SU-DHL-6 (cell line): ENCODE measurements at regions not wholly inside any gene's neighbourhood (a gene's known extent, or its start where the extent isn't known, plus 50 kb on each side); places are given as distances from the start of the nearest gene placed in this dataset.

ENCODE experiments used
- H2AFZ ChIP-seq: fragments of 200-600 bp; sonication (generic); 2 replicates; pipeline ENCODE4 v1.6.1; 2014; ENCODE audit warnings: low read depth, mild to moderate bottlenecking, moderate library complexity, mixed read lengths, antibody characterized with exemption, low read length; ENCODE audit not compliant: severe bottlenecking
- H3F3A ChIP-seq: fragments of 200-600 bp; shearing (Covaris generic); 2 replicates; pipeline ENCODE4 v1.6.0; 2016; ENCODE audit warnings: antibody characterized with exemption, mild to moderate bottlenecking; ENCODE audit not compliant: insufficient read depth
- H3K27ac ChIP-seq: fragments of 200-600 bp; sonication (generic); 2 replicates; pipeline ENCODE4 v1.5.1; 2016; ENCODE audit warnings: low read depth, mild to moderate bottlenecking, low read length, moderate library complexity, mixed read lengths
- H3K27me3 ChIP-seq: fragments of 200-600 bp; sonication (generic), shearing (Covaris generic); 2 replicates; pipeline ENCODE4 v1.6.0; 2014; ENCODE audit warnings: mild to moderate bottlenecking, low read length
- H3K36me3 ChIP-seq: fragments of 200-600 bp; sonication (generic); 2 replicates; pipeline ENCODE4 v1.6.1; 2014; ENCODE audit warnings: mild to moderate bottlenecking, low read length, mixed read lengths
- H3K4me2 ChIP-seq: fragments of 300-600, 200-600 bp; shearing (Covaris generic), sonication (generic); 2 replicates; pipeline ENCODE4 v1.6.0; 2014; ENCODE audit warnings: low read length, low read depth, mild to moderate bottlenecking; ENCODE audit not compliant: poor library complexity, severe bottlenecking
- H3K4me3 ChIP-seq: fragments of 200-600 bp; sonication (generic); 2 replicates; pipeline ENCODE4 v1.5.1; 2014; ENCODE audit warnings: antibody characterized with exemption, low read length, mild to moderate bottlenecking, mixed read lengths; ENCODE audit not compliant: insufficient read depth, poor library complexity, severe bottlenecking
- H3K79me2 ChIP-seq: fragments of 200-600 bp; sonication (generic); 2 replicates; pipeline ENCODE4 v1.6.1; 2014; ENCODE audit warnings: mild to moderate bottlenecking, low read length, moderate library complexity; ENCODE audit not compliant: insufficient read depth
- H3K9ac ChIP-seq: fragments of 200-600 bp; sonication (generic); 2 replicates; pipeline ENCODE4 v1.7.0; 2014; ENCODE audit warnings: mild to moderate bottlenecking, low read length
- H3K9me2 ChIP-seq: fragments of 200-600 bp; sonication (generic); replicated peaks from 2 replicates; pipeline ENCODE4 v1.6.1; 2014; ENCODE audit warnings: low read length; ENCODE audit not compliant: insufficient read depth
- H3K9me3 ChIP-seq: fragments of 200-600 bp; sonication (generic); 2 replicates; pipeline ENCODE4 v1.6.1; 2014; ENCODE audit warnings: low read length, mixed read lengths; ENCODE audit not compliant: insufficient read depth
- H4K20me1 ChIP-seq: fragments of 200-600 bp; sonication (generic); 2 replicates; pipeline ENCODE4 v1.6.1; 2014; ENCODE audit warnings: low read depth, mild to moderate bottlenecking, antibody characterized with exemption, low read length, moderate library complexity, mixed read lengths
- CTCF ChIP-seq: fragments of 200-600 bp; sonication (generic); IDR thresholded peaks from one replicate; pipeline ENCODE4 v1.5.1; 2017; ENCODE audit warnings: antibody characterized with exemption, mild to moderate bottlenecking, low read length, moderate library complexity; ENCODE audit not compliant: insufficient read depth, poor library complexity, severe bottlenecking
- EZH2phosphoT487 ChIP-seq: fragments of 200-600 bp; sonication (generic), shearing (Covaris generic); conservative IDR thresholded peaks from 2 replicates; pipeline ENCODE4 v1.6.1; 2018; ENCODE audit warnings: mild to moderate bottlenecking, antibody characterized with exemption, low read length, moderate library complexity, mixed read lengths

GRCh38 chr6:25024821-25025220 is 89.1 kb upstream of the RIPOR2 start:
- Histone ChIP-seq H3K27ac (no peak overlapping the region), H3K79me2 (no peaks in the 10 kb centered on the region), H4K20me1 (no peaks in the 10 kb centered on the region)

GRCh38 chr6:25025248-25025918 is 89.6 kb upstream of the RIPOR2 start:
- Histone ChIP-seq H3K27me3 (no peaks in the 10 kb centered on the region), H3F3A (no peaks in the 10 kb centered on the region), H3K36me3 (no peaks in the 10 kb centered on the region), H3K9me3 (no peaks in the 10 kb centered on the region), H3K27ac (no peak overlapping the region), H3K79me2 (no peaks in the 10 kb centered on the region), H3K9ac (no peak overlapping the region), H3K4me2 (no peak overlapping the region), H3K9me2 (no peaks in the 10 kb centered on the region), H4K20me1 (no peaks in the 10 kb centered on the region), H3K4me3 (no peak overlapping the region), H2AFZ (no peak overlapping the region)
- TF ChIP-seq EZH2phosphoT487: no peak
- no peak for TF ChIP-seq CTCF

More at GRCh38 chr6:25024821-25025220, 89.1 kb upstream of the RIPOR2 start:
- Histone ChIP-seq H3F3A (no peaks in the 10 kb centered on the region), H3K27me3 (no peaks in the 10 kb centered on the region), H3K4me3 (no peak overlapping the region), H3K4me2 (no peak overlapping the region), H3K9me3 (no peaks in the 10 kb centered on the region), H2AFZ (no peak overlapping the region), H3K9ac (no peak overlapping the region), H3K9me2 (no peaks in the 10 kb centered on the region), H3K36me3 (no peaks in the 10 kb centered on the region)
- TF ChIP-seq CTCF (no peak), EZH2phosphoT487 (no peak)

GRCh38 chr6:25025919-25026301 is 90.2 kb upstream of the RIPOR2 start:
- no peak overlapping the region for H3K4me3 ChIP-seq
- no peaks in the 10 kb centered on the region for H3K9me3 ChIP-seq
- TF ChIP-seq EZH2phosphoT487: no peak
- no peak for TF ChIP-seq CTCF
- no peaks in the 10 kb centered on the region for H3K9me2 ChIP-seq
- no peaks in the 10 kb centered on the region for H4K20me1 ChIP-seq
- no peak overlapping the region for H3K27ac ChIP-seq
- no peak overlapping the region for H3K9ac ChIP-seq
- no peaks in the 10 kb centered on the region for H3F3A ChIP-seq
- H3K4me2 ChIP-seq: no peak overlapping the region
- H2AFZ ChIP-seq: no peak overlapping the region
- no peaks in the 10 kb centered on the region for H3K36me3 ChIP-seq
- H3K27me3 ChIP-seq: no peaks in the 10 kb centered on the region
- no peaks in the 10 kb centered on the region for H3K79me2 ChIP-seq
